HG03066 (cell line): ENCODE measurements at regions not wholly inside any gene's neighbourhood (a gene's known extent, or its start where the extent isn't known, plus 50 kb on each side); places are given as distances from the start of the nearest gene placed in this dataset.
"Not testable (repeated sequence)": the region's sequence is repeated elsewhere in the genome, so short reads cannot be mapped to it uniquely, and the experiment has no call there.

Experiments
- ATAC-seq: cut with Tn5 transposase; IDR thresholded peaks from one replicate; pipeline ENCODE4 v1.9.1; 2021; ENCODE audit warnings: low read depth; ENCODE audit not compliant: unreplicated experiment

GRCh38 chr6:4345543-4345942 lies 210.2 kb upstream of the ECI2 start:
- no peak for ATAC-seq

- no peak for ATAC-seq
Observed at GRCh38 chr6:4344317-4344899, 209.0 kb upstream of the ECI2 start.

GRCh38 chr6:4342407-4343137 lies 207.2 kb upstream of the ECI2 start:
- no peak for ATAC-seq

GRCh38 chr6:4341078-4341797 lies 205.9 kb upstream of the ECI2 start:
- ATAC-seq = no peak

- no peak for ATAC-seq
Observed at GRCh38 chr6:4340544-4340943, 205.2 kb upstream of the ECI2 start.

- ATAC-seq = no peak
Observed at GRCh38 chr6:4338884-4339283, 203.5 kb upstream of the ECI2 start.

GRCh38 chr6:4336778-4337442 lies 201.5 kb upstream of the ECI2 start:
- no peak for ATAC-seq

- no peak for ATAC-seq
Observed at GRCh38 chr6:4336084-4336483, 200.7 kb upstream of the ECI2 start.

- not testable (repeated sequence) for ATAC-seq
Observed at GRCh38 chr6:4334158-4334740, 198.9 kb upstream of the ECI2 start.

GRCh38 chr6:4327841-4328240 lies 192.5 kb upstream of the ECI2 start:
- no peak for ATAC-seq

- no peak for ATAC-seq
Observed at GRCh38 chr6:4324746-4325145, 189.4 kb upstream of the ECI2 start.

GRCh38 chr6:4323322-4323721 lies 187.9 kb upstream of the ECI2 start:
- ATAC-seq = no peak

GRCh38 chr6:4322846-4323309 lies 187.5 kb upstream of the ECI2 start:
- no peak for ATAC-seq

- no peak for ATAC-seq
Observed at GRCh38 chr6:4322134-4322845, 186.9 kb upstream of the ECI2 start.

- ATAC-seq = no peak
Observed at GRCh38 chr6:4320860-4321259, 185.5 kb upstream of the ECI2 start.

GRCh38 chr6:4319981-4320683 lies 184.8 kb upstream of the ECI2 start:
- no peak for ATAC-seq

GRCh38 chr6:4318321-4318720 lies 182.9 kb upstream of the ECI2 start:
- ATAC-seq = no peak

- ATAC-seq = no peak
Observed at GRCh38 chr6:4316867-4317400, 181.6 kb upstream of the ECI2 start.

- ATAC-seq = no peak
Observed at GRCh38 chr6:4314201-4314707, 178.9 kb upstream of the ECI2 start.
